Right cardiac atrium (tissue), 5 donors: ENCODE measurements at regions not wholly inside any gene's neighbourhood (a gene's known extent, or its start where the extent isn't known, plus 50 kb on each side); places are given as distances from the start of the nearest gene placed in this dataset.

ENCODE experiments used
- ATAC-seq, 2 donors: fragments of 200-7000 bp; cut with Tn5 transposase; one replicate each; pipeline versions ENCODE4 v1.8.0 to v1.9.1; 2020; ENCODE audit warnings: moderate library complexity in 2 of 2, mild to moderate bottlenecking in 1 of 2
- DNase-seq, 3 donors: peaks; one replicate each; pipeline ENCODE4 v3.0.0-alpha.2; 2020
- H3K27ac ChIP-seq: one replicate; pipeline ENCODE4 v1.5.1; 2013; ENCODE audit warnings: mild to moderate bottlenecking, low read length, control low read depth, moderate library complexity
- H3K27me3 ChIP-seq: one replicate; pipeline ENCODE4 v1.6.1; 2013; ENCODE audit not compliant: control insufficient read depth, insufficient read depth
- H3K4me1 ChIP-seq: one replicate; pipeline ENCODE4 v1.6.1; 2013; ENCODE audit warnings: low read length; ENCODE audit not compliant: control insufficient read depth, insufficient read depth
- H3K4me3 ChIP-seq: one replicate; pipeline ENCODE4 v1.5.1; 2013; ENCODE audit warnings: low read length, control low read depth
- H3K9me3 ChIP-seq: one replicate; pipeline ENCODE4 v1.6.1; 2013; ENCODE audit warnings: low read length; ENCODE audit not compliant: control insufficient read depth
- WGBS: extraction: QIAGEN DNeasy Blood & Tissue Kit; methylation state at CpG from one replicate; pipeline ENCODE4 v1.1.7; 2013; 5-methylcytosine and 5-hydroxymethylcytosine counted together
- intact Hi-C, 4 donors: fragments of 100-400 bp; cut with DNase I; formaldehyde crosslinking; loops; one replicate each; pipeline versions ENCODE4 v1.11.0 to v1.14.0; 2022 to 2023
- donor health status: healthy with polysubstance abuse.
- donor health status: DM: no; HTN: yes; CAD: no.
- donor health status: DM: no; HTN: no; CAD: no.
- donor health status: DM: no; HTN: yes; CAD: no; lungs with severe emphysema.
- donor health status: DM: yes; HTN: yes; CAD: no.

DNA sequence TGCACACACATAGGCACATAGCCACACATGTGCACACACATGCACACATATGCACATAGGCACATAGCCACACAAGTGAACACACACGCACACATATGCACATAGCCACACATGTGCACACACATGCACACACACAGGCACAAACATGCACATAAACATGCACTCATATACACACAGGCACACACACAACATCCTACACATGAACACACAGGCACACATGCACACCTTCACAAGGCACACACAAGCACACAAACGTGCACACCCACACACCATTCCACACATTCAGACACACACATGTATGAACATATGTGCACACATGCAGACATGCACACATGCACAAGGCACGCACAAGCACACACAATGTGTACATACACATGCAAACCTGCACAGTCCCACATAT lies 484.7 kb downstream of the IRX1 start:
- H3K9me3 ChIP-seq, result peaks cover 2% of the 10 kb centered on the region
- 87% methylated on average over 3 of the region's 3 CpGs for WGBS
- DNase-seq (no peak), ATAC-seq (no peak)
- intact Hi-C loops, result no loop called here
- H3K27me3 ChIP-seq, result no peaks in the 10 kb centered on the region
- no peak overlapping the region for H3K4me3 ChIP-seq
- H3K4me1 ChIP-seq, result no peaks in the 10 kb centered on the region
- no peak overlapping the region for H3K27ac ChIP-seq

DNA sequence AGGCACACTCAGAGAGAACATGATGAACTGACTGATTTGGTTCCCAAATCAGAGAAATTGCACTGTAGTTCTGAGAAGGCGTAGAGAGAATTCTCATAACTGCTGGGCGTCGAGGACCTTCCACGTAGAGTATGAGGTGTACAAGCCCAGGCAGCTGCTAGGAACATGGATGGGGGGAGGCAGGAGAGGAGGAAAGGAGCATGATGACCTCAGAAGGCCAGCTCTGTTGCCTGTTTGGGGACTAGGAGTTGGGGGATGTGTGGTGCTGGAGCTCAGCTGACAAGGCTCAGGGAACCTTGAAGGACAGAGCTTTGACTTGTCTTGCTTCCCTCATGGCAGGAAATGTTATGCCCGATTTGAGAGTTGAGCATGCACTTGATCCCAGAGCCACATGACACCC lies 485.4 kb downstream of the IRX1 start:
- Histone ChIP-seq H3K4me3 (no peak overlapping the region), H3K27me3 (no peaks in the 10 kb centered on the region), H3K27ac (no peak overlapping the region), H3K4me1 (no peaks in the 10 kb centered on the region), H3K9me3 (peaks cover 4% of the 10 kb centered on the region)
- ATAC-seq (no peak), DNase-seq (no peak)
- WGBS, result 85% methylated on average over 5 of the region's 5 CpGs
- intact Hi-C loops, result no loop called here

DNA sequence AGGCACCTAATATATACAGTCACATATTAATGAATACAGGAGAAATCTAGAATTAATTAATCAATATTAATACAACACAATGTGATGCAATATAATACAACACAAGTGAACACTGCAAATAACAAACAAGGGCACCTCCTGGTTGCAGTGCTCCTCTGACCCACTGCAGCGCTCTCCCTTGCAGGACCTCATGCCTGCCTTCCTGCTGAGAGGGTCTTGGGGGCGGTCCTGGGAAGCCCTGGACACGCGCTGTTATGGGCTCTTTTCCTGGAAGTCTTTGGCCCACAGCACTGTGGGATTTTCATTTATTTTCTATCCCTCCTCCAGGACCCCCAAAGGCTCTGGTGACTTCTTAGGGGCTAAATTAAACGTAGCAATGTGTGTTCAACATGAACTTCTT lies 485.8 kb downstream of the IRX1 start:
- H3K27ac ChIP-seq, result no peak overlapping the region
- 55% methylated on average over 5 of the region's 5 CpGs for WGBS
- H3K4me1 ChIP-seq, result no peaks in the 10 kb centered on the region
- peaks cover 3% of the 10 kb centered on the region for H3K9me3 ChIP-seq
- no peak for ATAC-seq
- intact Hi-C loops, result no loop called here
- no peak for DNase-seq
- no peaks in the 10 kb centered on the region for H3K27me3 ChIP-seq
- H3K4me3 ChIP-seq, result no peak overlapping the region

DNA sequence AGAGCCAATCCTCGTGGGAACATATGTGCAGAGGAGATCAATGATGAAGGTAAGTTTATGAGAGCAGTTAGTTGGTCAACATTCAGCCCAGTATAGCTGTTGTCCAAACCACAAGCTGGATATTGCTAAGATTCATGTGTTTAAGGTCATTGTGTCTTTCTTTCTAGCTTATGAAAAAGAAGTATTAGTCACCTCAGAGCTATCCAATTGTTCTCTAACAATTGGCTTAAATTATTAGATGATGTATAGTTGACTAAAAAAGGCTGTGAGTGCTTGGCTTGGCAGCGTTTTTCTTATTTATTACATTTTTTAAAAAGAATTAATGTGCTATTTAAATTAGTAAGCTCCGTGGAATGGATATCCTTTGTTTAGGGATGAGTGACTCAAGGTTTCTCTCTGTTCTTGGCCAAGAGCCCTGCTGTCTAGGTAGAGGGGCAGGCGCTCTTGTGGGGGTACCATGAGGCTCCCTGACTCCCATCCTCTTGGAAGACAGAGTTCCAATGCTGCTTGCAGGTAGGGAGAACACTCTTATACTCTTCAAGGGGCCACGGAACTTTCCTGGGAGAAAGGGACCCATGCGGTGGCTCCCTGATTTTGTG lies 487.4 kb downstream of the IRX1 start:
- intact Hi-C loops, result no loop called here
- DNase-seq, result no peak
- WGBS, result 77% methylated on average over 6 of the region's 6 CpGs
- ATAC-seq, result no peak
- Histone ChIP-seq H3K4me3 (no peak overlapping the region), H3K27me3 (no peaks in the 10 kb centered on the region), H3K9me3 (peaks cover 3% of the 10 kb centered on the region), H3K27ac (no peak overlapping the region), H3K4me1 (no peaks in the 10 kb centered on the region)

DNA sequence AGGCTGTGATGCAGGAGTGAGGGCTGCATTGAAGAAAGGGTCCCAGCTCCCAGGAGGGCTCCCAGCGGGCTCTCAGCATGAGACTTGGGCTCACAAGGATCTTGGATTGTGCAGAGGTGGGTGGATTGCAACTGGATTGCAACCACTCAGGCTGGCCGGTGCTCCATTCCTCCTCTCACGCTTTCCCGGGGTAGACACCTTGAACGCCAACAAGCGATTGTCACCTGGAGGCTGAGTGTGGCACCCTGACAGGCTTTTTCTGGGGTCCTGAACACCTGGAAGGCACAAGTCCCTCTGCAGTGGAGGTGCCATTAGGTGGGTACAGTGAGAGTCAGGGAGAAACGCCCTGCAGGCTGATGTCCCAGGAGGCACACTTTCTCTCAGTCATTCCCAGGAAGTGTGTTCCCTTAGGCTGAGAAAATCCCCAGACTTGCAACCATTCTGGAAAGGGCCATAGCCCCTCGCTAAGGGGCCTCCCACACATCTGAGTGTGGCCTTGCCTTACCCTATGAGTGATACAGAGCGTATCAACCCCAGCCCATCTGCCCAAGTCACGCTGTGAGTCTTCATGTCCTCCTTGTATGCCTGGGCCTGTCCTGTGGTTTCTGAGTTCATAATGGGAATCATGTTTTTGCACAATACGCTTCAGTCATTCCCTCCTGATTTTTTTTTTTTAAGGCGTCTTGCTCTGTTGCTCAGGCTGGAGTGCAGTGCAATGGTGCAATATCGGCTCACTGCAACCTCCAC lies 488.1 kb downstream of the IRX1 start:
- H3K27me3 ChIP-seq, result no peaks in the 10 kb centered on the region
- no peaks in the 10 kb centered on the region for H3K4me1 ChIP-seq
- DNase-seq (no peak), ATAC-seq (no peak)
- H3K4me3 ChIP-seq, result no peak overlapping the region
- WGBS, result 87% methylated on average over 13 of the region's 13 CpGs
- peaks cover 3% of the 10 kb centered on the region for H3K9me3 ChIP-seq
- intact Hi-C loops, result no loop called here
- H3K27ac ChIP-seq, result no peak overlapping the region

DNA sequence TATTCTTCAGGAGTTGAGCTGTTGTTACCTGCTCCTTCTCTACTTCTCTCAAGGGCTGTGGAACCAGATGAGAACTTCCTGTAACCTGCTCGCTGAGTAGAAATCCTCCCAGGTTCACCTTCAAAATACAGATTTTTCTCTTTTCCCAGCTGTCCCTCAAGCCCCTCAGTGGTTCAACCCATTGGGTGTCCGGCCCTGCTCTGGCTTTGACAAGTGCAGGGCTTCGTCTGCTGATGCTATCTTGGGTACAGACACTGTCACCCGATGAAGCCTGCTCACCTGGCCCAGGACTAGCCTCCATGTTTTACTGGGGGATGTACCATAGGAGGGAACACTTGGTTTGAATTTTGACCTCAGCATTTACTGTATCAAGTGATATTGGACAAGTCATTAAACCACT lies 490.4 kb downstream of the IRX1 start:
- Histone ChIP-seq H3K27me3 (no peaks in the 10 kb centered on the region), H3K4me3 (no peak overlapping the region), H3K27ac (no peak overlapping the region), H3K4me1 (no peaks in the 10 kb centered on the region), H3K9me3 (peaks cover 3% of the 10 kb centered on the region)
- 84% methylated on average over 4 of the region's 4 CpGs for WGBS
- intact Hi-C loops, result no loop called here
- ATAC-seq (no peak), DNase-seq (no peak)

DNA sequence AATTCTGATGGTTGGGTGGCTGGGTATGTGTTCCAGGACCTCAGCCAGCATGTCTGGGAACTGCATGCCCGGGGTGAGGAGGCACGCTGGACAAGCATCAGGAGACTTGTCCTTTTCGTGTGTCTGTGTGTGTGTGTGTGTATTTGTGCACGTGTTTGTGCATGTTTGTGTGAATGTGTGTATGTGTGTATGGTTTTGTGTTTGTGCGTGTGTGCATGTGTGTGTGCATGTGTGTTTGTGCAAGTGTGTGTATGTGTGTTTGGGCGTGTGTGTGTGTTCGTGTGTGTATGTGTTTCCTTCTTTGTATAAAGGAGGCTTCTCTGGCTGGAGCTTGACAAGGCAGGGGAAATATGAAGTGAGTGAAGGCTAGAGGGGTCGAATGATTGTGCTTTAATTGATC lies 491.5 kb downstream of the IRX1 start:
- WGBS, result 72% methylated on average over 8 of the region's 8 CpGs
- ATAC-seq (no peak), DNase-seq (no peak)
- Histone ChIP-seq H3K27me3 (no peaks in the 10 kb centered on the region), H3K4me3 (no peak overlapping the region), H3K4me1 (no peaks in the 10 kb centered on the region), H3K27ac (no peak overlapping the region), H3K9me3 (peaks cover 3% of the 10 kb centered on the region)
- intact Hi-C loops, result no loop called here

DNA sequence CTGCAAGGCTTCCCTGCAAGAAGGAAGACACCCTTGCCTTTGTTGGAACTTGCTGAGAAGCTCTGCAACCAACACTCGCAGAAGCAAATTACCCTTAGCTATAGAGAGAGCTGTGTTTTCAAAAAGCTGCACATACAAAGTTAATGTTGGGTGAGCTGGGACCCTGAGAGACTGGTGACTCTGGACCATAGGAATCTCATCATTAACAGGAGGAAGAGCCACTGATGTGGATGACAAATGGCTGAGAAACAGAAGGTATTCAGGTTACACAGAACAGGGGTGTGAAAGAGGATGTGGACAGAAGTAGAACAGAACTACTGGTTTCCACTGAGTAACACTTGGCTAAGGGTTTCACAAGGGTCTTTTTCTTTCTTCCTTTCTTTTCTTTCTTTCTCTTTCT lies 493.5 kb downstream of the IRX1 start:
- ATAC-seq, result no peak
- 92% methylated on average over 1 of the region's 1 CpG for WGBS

DNA sequence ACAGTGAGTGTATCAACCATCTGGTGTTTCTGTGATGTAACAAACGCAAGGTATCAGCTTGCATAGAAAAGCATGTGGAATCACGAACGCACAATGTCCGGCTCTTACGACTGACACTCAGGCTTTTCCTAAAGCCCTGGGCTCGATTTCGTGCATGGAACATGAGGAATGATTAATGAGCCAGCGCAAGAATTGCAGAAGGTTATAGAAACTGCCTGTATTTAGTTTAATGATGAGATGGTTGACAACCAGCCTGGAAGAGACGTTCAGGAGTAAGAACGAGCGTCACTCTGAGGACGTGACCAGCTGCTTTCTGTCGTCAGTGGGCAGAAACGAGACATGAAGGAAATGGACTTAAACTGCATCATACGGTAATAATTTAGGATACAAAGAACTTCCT lies 497.6 kb downstream of the IRX1 start:
- Histone ChIP-seq H3K9me3 (peaks cover 2% of the 10 kb centered on the region), H3K27ac (no peak overlapping the region), H3K4me3 (no peak overlapping the region), H3K4me1 (no peaks in the 10 kb centered on the region), H3K27me3 (no peaks in the 10 kb centered on the region)
- WGBS, result 84% methylated on average over 15 of the region's 15 CpGs
- intact Hi-C loops, result no loop called here
- no peak for DNase-seq
- ATAC-seq, result no peak

More for the DNA sequence above, 493.5 kb downstream of the IRX1 start:
- intact Hi-C loops, result no loop called here
- Histone ChIP-seq H3K27ac (no peak overlapping the region), H3K4me3 (no peak overlapping the region), H3K4me1 (no peaks in the 10 kb centered on the region), H3K9me3 (peaks cover 6% of the 10 kb centered on the region), H3K27me3 (no peaks in the 10 kb centered on the region)
- DNase-seq, result no peak

DNA sequence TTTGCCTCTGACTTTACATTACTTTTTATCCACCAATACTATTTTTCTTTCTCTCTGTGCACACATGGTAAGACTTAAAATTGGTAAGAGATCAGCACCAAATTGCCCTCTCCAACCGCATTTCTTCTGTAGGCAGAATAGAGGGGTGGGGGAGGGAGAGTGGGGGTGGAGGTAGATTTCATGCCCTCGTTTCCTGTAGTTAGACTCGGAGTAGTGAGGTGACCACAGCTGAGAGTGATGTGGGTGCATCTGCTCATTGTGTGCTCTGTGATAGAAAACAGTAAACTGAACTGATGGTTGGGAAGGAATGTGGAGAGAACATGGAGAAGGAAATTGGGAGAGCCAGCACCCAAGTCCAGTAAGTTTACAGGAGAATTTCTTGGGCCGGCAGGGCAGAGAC lies 498.3 kb downstream of the IRX1 start:
- ATAC-seq (no peak), DNase-seq (no peak)
- Histone ChIP-seq H3K9me3 (peaks cover 2% of the 10 kb centered on the region), H3K4me3 (no peak overlapping the region), H3K27me3 (no peaks in the 10 kb centered on the region), H3K4me1 (no peaks in the 10 kb centered on the region), H3K27ac (no peak overlapping the region)
- WGBS, result 78% methylated on average over 4 of the region's 4 CpGs
- intact Hi-C loops, result no loop called here

DNA sequence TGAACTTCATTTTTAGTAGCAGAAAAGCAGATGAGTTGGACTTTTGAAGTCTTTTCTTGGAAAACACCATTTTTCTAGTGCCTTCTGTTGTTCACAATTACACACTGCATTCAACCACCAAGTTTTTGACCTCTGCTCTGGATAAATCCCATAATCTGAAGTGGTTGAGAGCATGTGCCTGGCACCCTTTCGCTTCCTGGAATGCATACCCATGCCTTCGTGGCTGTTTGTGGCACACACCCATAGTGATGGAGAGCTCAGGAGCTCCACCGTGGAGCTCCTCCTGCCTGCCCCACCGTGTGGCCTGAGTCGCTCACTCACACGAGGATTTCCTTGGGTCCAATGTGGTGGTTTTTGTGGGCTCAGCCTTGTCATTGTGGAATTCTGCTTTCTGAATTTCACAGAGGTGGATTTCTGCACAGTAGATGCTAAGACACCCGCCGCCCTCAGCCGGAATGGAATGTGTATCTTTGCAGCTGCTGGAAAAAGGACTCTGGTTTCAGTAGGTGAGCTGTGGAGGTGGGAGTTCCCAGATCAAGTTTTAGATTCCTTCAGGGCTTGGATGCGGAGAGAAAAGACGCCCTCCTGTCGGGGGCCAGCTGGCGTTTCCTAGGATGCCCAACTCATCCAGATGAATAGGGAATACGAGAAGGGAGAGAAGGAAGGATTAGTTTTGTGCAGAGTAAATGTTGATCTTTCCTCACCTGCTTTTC lies 500.4 kb downstream of the IRX1 start:
- no peaks in the 10 kb centered on the region for H3K27me3 ChIP-seq
- no peak overlapping the region for H3K27ac ChIP-seq
- ATAC-seq (peak in 1 of 2 donors; percentile 59), DNase-seq (no peak)
- 59% methylated on average over 14 of the region's 14 CpGs for WGBS
- no peaks in the 10 kb centered on the region for H3K4me1 ChIP-seq
- H3K9me3 ChIP-seq, result peaks cover 2% of the 10 kb centered on the region
- no peak overlapping the region for H3K4me3 ChIP-seq
- intact Hi-C loops, result no loop called here
